Adrenal gland (tissue), 9 donors: ENCODE measurements at regions not wholly inside any gene's neighbourhood (a gene's known extent, or its start where the extent isn't known, plus 50 kb on each side); places are given as distances from the start of the nearest gene placed in this dataset.
A peak's percentile ranks its signal among the peaks of the same experiment; 100 is the strongest.

Experiments
- DNase-seq, 7 donors: peaks; one replicate each; pipeline ENCODE4 v3.0.0-alpha.2; 2019 to 2020
- H3K27ac ChIP-seq, 5 donors: fragments of 200-600 bp; sonication (generic) in 4 of 5; 1 replicate in 3 of 5; 2 replicates in 2 of 5; pipeline versions ENCODE4 v1.5.1 to v1.8.0; 2016 to 2020; ENCODE audit warnings: mild to moderate bottlenecking in 1 of 5
- H3K27me3 ChIP-seq: fragments of 200-600 bp; 2 replicates; pipeline ENCODE4 v1.8.0; 2021
- H3K36me3 ChIP-seq, 2 donors: fragments of 200-600 bp; replicated peaks in 1 of 2; 1 replicate in 1 of 2; 2 replicates in 1 of 2; pipeline versions ENCODE4 v1.5.1 to v1.8.0; 2018 to 2022
- H3K4me1 ChIP-seq, 2 donors: fragments of 200-600 bp; replicated peaks in 1 of 2; 1 replicate in 1 of 2; 2 replicates in 1 of 2; pipeline versions ENCODE4 v1.5.1 to v1.8.0; 2018 to 2021
- H3K4me3 ChIP-seq, 4 donors: fragments of 200-600 bp; sonication (generic) in 3 of 4; one replicate each; pipeline ENCODE4 v1.5.1; 2016 to 2018
- H3K9me3 ChIP-seq, 3 donors: fragments of 200-600 bp; sonication (generic) in 1 of 3; replicated peaks in 1 of 3; 1 replicate in 2 of 3; 2 replicates in 1 of 3; pipeline versions ENCODE4 v1.5.1 to v1.8.0; 2016 to 2021
- CTCF ChIP-seq, 6 experiments: fragments of 450-650 bp in 4 of 6; fragments of 200-600 bp in 2 of 6; sonication (generic) in 1 of 6; IDR thresholded peaks; 1 replicate in 5 of 6; 2 replicates in 1 of 6; pipeline versions ENCODE4 v1.5.1 to v1.8.0; 2016 to 2021; ENCODE audit warnings: antibody characterized with exemption in 6 of 6, mild to moderate bottlenecking in 2 of 6, moderate library complexity in 1 of 6
- POLR2A ChIP-seq, 2 donors: fragments of 450-650 bp; IDR thresholded peaks; one replicate each; pipeline ENCODE4 v1.6.1; 2017; ENCODE audit warnings: antibody characterized with exemption in 2 of 2, mild to moderate bottlenecking in 2 of 2, moderate library complexity in 1 of 2
- WGBS, 4 donors: extraction: QIAGEN DNeasy Blood & Tissue Kit in 2 of 4; methylation state at CpG; one replicate each; pipeline versions ENCODE4 v1.1.5 to v1.1.7; 2013 to 2017; 5-methylcytosine and 5-hydroxymethylcytosine counted together
- intact Hi-C, 2 donors: fragments of 100-400 bp; cut with DNase I; formaldehyde crosslinking; loops; one replicate each; pipeline versions ENCODE4 v1.14.1 to v1.15.0; 2022 to 2023
- donor health status: healthy with polysubstance abuse.
- donor health status: Bipolar disorder and iron deficiency.
- donor health status: DM: yes; HTN: yes; CAD: no.
- donor health status: DM: no; HTN: no; CAD: no.
- donor health status: DM: no; HTN: no; CAD: no.

- Histone ChIP-seq H3K4me1 (peaks cover 0 to 4% of the 10 kb centered on the region in 2 donors), H3K9me3 (no peaks in the 10 kb centered on the region), H3K27me3 (no peaks in the 10 kb centered on the region), H3K36me3 (no peaks in the 10 kb centered on the region), H3K27ac (peak overlapping the region in 2 of 5 donors; percentile 50 to 68), H3K4me3 (no peak overlapping the region)
- peak; percentile 18 to 78 (median 50) for DNase-seq
- 23 to 40% (median 34%) methylated on average over 2 of the region's 2 CpGs for WGBS, 4 donors
- intact Hi-C loops = no loop called here
- no peak for TF ChIP-seq POLR2A (IDR thresholded peaks at IDR 0.05)
- no peak for TF ChIP-seq CTCF (IDR thresholded peaks at IDR 0.05)
These were observed 374.9 kb upstream of the CELF2 start for GRCh38 chr10:10642751-10643150.

- Histone ChIP-seq H3K27me3 (no peaks in the 10 kb centered on the region), H3K4me3 (no peak overlapping the region), H3K27ac (peak overlapping the region in 2 of 5 donors; percentile 26 to 65), H3K4me1 (peaks cover 0 to 4% of the 10 kb centered on the region in 2 donors), H3K36me3 (no peaks in the 10 kb centered on the region), H3K9me3 (no peaks in the 10 kb centered on the region)
- intact Hi-C loops = no loop called here
- WGBS, 4 donors = 58 to 70% (median 60%) methylated on average over 3 to 5 of the region's 5 CpGs
- peak in 2 of 7 donors; percentile 17 to 57 for DNase-seq
- TF ChIP-seq POLR2A (IDR thresholded peaks at IDR 0.05) = no peak
- no peak for TF ChIP-seq CTCF (IDR thresholded peaks at IDR 0.05)
These were observed 373.5 kb upstream of the CELF2 start for GRCh38 chr10:10644008-10644646.

GRCh38 chr10:10644676-10645385, 372.8 kb upstream of the CELF2 start:
- H3K4me3 ChIP-seq = no peak overlapping the region
- WGBS, 4 donors = 60 to 72% (median 65%) methylated on average over 9 of the region's 9 CpGs
- H3K4me1 ChIP-seq = peaks cover 0 to 4% of the 10 kb centered on the region in 2 donors
- no peaks in the 10 kb centered on the region for H3K27me3 ChIP-seq
- intact Hi-C loops = no loop called here
- H3K9me3 ChIP-seq = no peaks in the 10 kb centered on the region
- peak overlapping the region in 2 of 5 donors; percentile 26 to 65 for H3K27ac ChIP-seq
- no peaks in the 10 kb centered on the region for H3K36me3 ChIP-seq
- TF ChIP-seq CTCF (IDR thresholded peaks at IDR 0.05) (no peak), POLR2A (IDR thresholded peaks at IDR 0.05) (no peak)
- DNase-seq = no peak

- Histone ChIP-seq H3K27me3 (no peaks in the 10 kb centered on the region), H3K9me3 (no peaks in the 10 kb centered on the region), H3K4me3 (no peak overlapping the region), H3K36me3 (no peaks in the 10 kb centered on the region), H3K27ac (no peak overlapping the region), H3K4me1 (peaks cover 0 to 4% of the 10 kb centered on the region in 2 donors)
- intact Hi-C loops = no loop called here
- no peak for DNase-seq
- TF ChIP-seq POLR2A (IDR thresholded peaks at IDR 0.05) = no peak
- TF ChIP-seq CTCF (IDR thresholded peaks at IDR 0.05) = no peak
- WGBS, 4 donors = 68 to 82% (median 80%) methylated on average over 7 of the region's 7 CpGs
These were observed 370.3 kb upstream of the CELF2 start for GRCh38 chr10:10647331-10647730.
